Keratinocyte (primary cell): ENCODE measurements at regions not wholly inside any gene's neighbourhood (a gene's known extent, or its start where the extent isn't known, plus 50 kb on each side); places are given as distances from the start of the nearest gene placed in this dataset.

Experiments used
- DNase-seq: peaks from one replicate; pipeline ENCODE4 v3.0.0-alpha.2; 2011; ENCODE audit warnings: low read depth, missing footprints, low spot score
- FAIRE-seq: peaks from 2 replicates; lab custom pipeline; 2011; peaks lifted over from hg19 to GRCh38; lab: Jason Lieb, UNC
- H2AFZ ChIP-seq: 2 replicates; pipeline ENCODE4 v1.6.0; 2012; ENCODE audit warnings: low read length, control low read depth, inconsistent platforms; ENCODE audit not compliant: control insufficient read depth
- H3K27ac ChIP-seq: 2 replicates; pipeline ENCODE4 v1.5.1; 2011; ENCODE audit warnings: low read length; ENCODE audit not compliant: control insufficient read depth, insufficient read depth
- H3K27me3 ChIP-seq: 3 replicates; pipeline ENCODE4 v1.6.0; 2011; ENCODE audit warnings: low read length; ENCODE audit not compliant: control insufficient read depth, insufficient read depth; ENCODE audit errors: extremely low read depth
- H3K36me3 ChIP-seq, 2 experiments: 2 replicates in 1 of 2; 3 replicates in 1 of 2; pipeline ENCODE4 v1.5.1; 2011; ENCODE audit warnings: low read length in 2 of 2, mild to moderate bottlenecking in 1 of 2; ENCODE audit not compliant: control insufficient read depth in 2 of 2, insufficient read depth in 2 of 2; ENCODE audit errors: extremely low read depth in 1 of 2
- H3K4me1 ChIP-seq: 3 replicates; pipeline ENCODE4 v1.5.1; 2011; ENCODE audit warnings: low read length; ENCODE audit not compliant: control insufficient read depth, insufficient read depth; ENCODE audit errors: extremely low read depth
- H3K4me2 ChIP-seq: 3 replicates; pipeline ENCODE4 v1.6.0; 2011; ENCODE audit warnings: low read depth, low read length; ENCODE audit not compliant: control insufficient read depth, insufficient read depth; ENCODE audit errors: extremely low read depth
- H3K4me3 ChIP-seq, 3 experiments: fragments of 200-600 bp in 1 of 3; sonication (generic) in 1 of 3; 2 replicates in 2 of 3; 3 replicates in 1 of 3; pipeline ENCODE4 v1.5.1; 2011 to 2016; ENCODE audit warnings: low read length in 3 of 3, mild to moderate bottlenecking in 3 of 3, control low read depth in 2 of 3, inconsistent platforms in 1 of 3, low read depth in 1 of 3, mixed read lengths in 1 of 3, mixed run types in 1 of 3, moderate library complexity in 1 of 3; ENCODE audit not compliant: control insufficient read depth in 2 of 3, insufficient read depth in 2 of 3; ENCODE audit errors: extremely low read depth in 1 of 3
- H3K79me2 ChIP-seq: 2 replicates; pipeline ENCODE4 v1.6.0; 2012; ENCODE audit warnings: low read length; ENCODE audit not compliant: control insufficient read depth, insufficient read depth
- H3K9ac ChIP-seq: 3 replicates; pipeline ENCODE4 v1.6.0; 2011; ENCODE audit warnings: low read length; ENCODE audit not compliant: control insufficient read depth, insufficient read depth; ENCODE audit errors: extremely low read depth
- H3K9me1 ChIP-seq: 3 replicates; pipeline ENCODE4 v1.6.0; 2011; ENCODE audit warnings: low read length; ENCODE audit not compliant: control insufficient read depth, insufficient read depth; ENCODE audit errors: extremely low read depth
- H3K9me3 ChIP-seq: 2 replicates; pipeline ENCODE4 v1.5.1; 2012; ENCODE audit warnings: low read depth, low read length; ENCODE audit not compliant: control insufficient read depth
- H4K20me1 ChIP-seq: 3 replicates; pipeline ENCODE4 v1.6.0; 2011; ENCODE audit warnings: low read length; ENCODE audit not compliant: control insufficient read depth, insufficient read depth; ENCODE audit errors: extremely low read depth
- EZH2 ChIP-seq: IDR thresholded peaks from one replicate; pipeline ENCODE4 v1.6.1; 2012; ENCODE audit warnings: inconsistent platforms, mild to moderate bottlenecking, low read length, moderate library complexity
- dilution Hi-C: fragments of 300-500 bp; cut with MboI; formaldehyde crosslinking; loops from one replicate; pipeline ENCODE4 v1.7.0; 2020; ENCODE audit warnings: low sequenced_read_pairs; ENCODE audit not compliant: extremely low pct_ligation_motif_present
- TF ChIP-seq, protein P1 (sequence below), 3 experiments: IDR thresholded peaks in 1 of 3; conservative IDR thresholded peaks in 1 of 3; optimal IDR thresholded peaks in 1 of 3; 2 replicates in 2 of 3; 3 replicates in 1 of 3; pipeline versions ENCODE3 to v1.5.1; 2011; ENCODE audit warnings: low read length in 3 of 3, mild to moderate bottlenecking in 3 of 3, moderate library complexity in 2 of 3, control low read depth in 1 of 3, inconsistent platforms in 1 of 3; ENCODE audit not compliant: insufficient read depth in 2 of 3; ENCODE audit errors: extremely low read depth in 1 of 3

DNA sequence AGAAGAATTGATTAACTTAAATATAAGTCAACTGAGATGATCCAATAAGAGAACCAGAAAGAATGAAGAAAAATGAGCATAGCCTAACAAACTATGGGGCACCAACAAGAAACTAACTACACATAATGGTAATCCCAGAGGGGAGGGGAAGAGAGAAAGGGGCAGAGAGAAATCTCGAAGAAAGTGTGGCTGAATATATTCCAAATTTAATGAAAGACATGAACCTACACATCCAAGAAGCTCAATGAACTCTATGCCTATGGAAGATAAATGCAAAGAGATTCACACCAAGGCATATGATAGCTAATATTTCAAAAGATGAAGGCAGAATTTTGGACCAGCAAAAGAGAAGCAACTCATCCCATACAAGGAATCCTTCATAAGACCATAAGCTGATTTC lies 649.2 kb downstream of the ZEB2 start:
- H3K9me3 ChIP-seq: no peaks in the 10 kb centered on the region
- FAIRE-seq (no peak), DNase-seq (no peak)
- no peaks in the 10 kb centered on the region for H3K27me3 ChIP-seq
- no peak overlapping the region for H2AFZ ChIP-seq
- H3K9ac ChIP-seq: no peak overlapping the region
- H4K20me1 ChIP-seq: no peaks in the 10 kb centered on the region
- no peaks in the 10 kb centered on the region for H3K4me1 ChIP-seq
- dilution Hi-C loops: no loop called here
- no peaks in the 10 kb centered on the region for H3K9me1 ChIP-seq
- H3K36me3 ChIP-seq: no peaks in the 10 kb centered on the region
- H3K27ac ChIP-seq: no peak overlapping the region
- TF ChIP-seq, protein P1, sequence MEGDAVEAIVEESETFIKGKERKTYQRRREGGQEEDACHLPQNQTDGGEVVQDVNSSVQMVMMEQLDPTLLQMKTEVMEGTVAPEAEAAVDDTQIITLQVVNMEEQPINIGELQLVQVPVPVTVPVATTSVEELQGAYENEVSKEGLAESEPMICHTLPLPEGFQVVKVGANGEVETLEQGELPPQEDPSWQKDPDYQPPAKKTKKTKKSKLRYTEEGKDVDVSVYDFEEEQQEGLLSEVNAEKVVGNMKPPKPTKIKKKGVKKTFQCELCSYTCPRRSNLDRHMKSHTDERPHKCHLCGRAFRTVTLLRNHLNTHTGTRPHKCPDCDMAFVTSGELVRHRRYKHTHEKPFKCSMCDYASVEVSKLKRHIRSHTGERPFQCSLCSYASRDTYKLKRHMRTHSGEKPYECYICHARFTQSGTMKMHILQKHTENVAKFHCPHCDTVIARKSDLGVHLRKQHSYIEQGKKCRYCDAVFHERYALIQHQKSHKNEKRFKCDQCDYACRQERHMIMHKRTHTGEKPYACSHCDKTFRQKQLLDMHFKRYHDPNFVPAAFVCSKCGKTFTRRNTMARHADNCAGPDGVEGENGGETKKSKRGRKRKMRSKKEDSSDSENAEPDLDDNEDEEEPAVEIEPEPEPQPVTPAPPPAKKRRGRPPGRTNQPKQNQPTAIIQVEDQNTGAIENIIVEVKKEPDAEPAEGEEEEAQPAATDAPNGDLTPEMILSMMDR (optimal IDR thresholded peaks at IDR 0.05 in 1 of 3, IDR thresholded peaks at IDR 0.05 in 1 of 3, conservative IDR thresholded peaks at IDR 0.05 in 1 of 3; ENCODE audit: extremely low read depth in 1 of 3, insufficient read depth in 2 of 3, low read length in 3 of 3): no peak
- TF ChIP-seq EZH2: no peak
- H3K4me2 ChIP-seq: no peak overlapping the region
- H3K79me2 ChIP-seq: no peaks in the 10 kb centered on the region
- no peak overlapping the region for H3K4me3 ChIP-seq

DNA sequence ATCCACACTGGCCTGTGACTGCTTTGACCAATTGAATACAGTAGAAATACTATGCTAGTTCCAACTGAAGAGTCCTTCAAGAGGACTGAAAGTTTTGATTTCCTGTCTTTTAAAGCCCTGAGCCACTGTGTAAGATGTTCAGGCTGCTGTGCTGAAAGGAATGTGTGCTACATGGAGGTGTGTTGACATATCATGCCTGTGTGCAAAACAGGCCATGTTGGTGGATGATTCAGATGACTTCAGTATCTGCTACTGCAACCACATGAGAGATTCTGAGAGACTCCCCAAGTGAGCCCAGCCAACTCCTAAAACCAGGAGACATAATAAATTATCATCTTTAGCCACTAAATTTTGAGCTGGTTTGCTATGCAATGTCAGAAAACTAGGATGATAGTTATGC lies 662.9 kb downstream of the ZEB2 start:
- H3K9me3 ChIP-seq: no peaks in the 10 kb centered on the region
- H3K27ac ChIP-seq: no peak overlapping the region
- no peak overlapping the region for H3K4me3 ChIP-seq
- no peaks in the 10 kb centered on the region for H3K36me3 ChIP-seq
- no peaks in the 10 kb centered on the region for H3K27me3 ChIP-seq
- DNase-seq: no peak
- no peak overlapping the region for H3K9ac ChIP-seq
- no peaks in the 10 kb centered on the region for H4K20me1 ChIP-seq
- H3K79me2 ChIP-seq: no peaks in the 10 kb centered on the region
- no peaks in the 10 kb centered on the region for H3K9me1 ChIP-seq
- no peak for FAIRE-seq
- TF ChIP-seq EZH2: no peak
- TF ChIP-seq, protein P1 (optimal IDR thresholded peaks at IDR 0.05 in 1 of 3, IDR thresholded peaks at IDR 0.05 in 1 of 3, conservative IDR thresholded peaks at IDR 0.05 in 1 of 3; ENCODE audit: extremely low read depth in 1 of 3, insufficient read depth in 2 of 3, low read length in 3 of 3): no peak
- H3K4me2 ChIP-seq: no peak overlapping the region
- dilution Hi-C loops: no loop called here
- H2AFZ ChIP-seq: no peak overlapping the region
- H3K4me1 ChIP-seq: no peaks in the 10 kb centered on the region
